ENCODE measurements at regions not wholly inside any gene's neighbourhood (a gene's known extent, or its start where the extent isn't known, plus 50 kb on each side); places are given as distances from the start of the nearest gene placed in this dataset.

DNA sequence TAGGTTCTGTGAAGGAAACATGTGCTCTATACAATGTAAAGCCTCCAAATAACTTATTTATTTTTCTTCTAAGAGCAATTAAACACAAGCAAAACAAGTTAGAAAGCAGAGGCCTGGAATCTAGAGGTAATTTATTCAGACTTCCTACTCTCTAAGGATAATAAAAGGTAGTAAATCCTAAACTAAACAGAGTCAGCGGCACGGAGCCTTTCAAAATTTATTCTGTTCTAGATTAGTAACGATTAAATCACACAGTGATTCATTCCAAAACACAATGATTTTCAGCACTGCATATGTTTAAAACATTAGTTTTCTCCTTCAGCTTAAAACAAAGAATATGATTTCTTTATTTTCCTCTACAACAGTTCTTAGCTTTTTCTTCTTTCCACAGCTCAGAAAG, 160.9 kb downstream of the FBXO15 start:
- Histone ChIP-seq H3K4me1 (ENCODE audit: control insufficient read depth, insufficient read depth, low read length) (no peaks in the 10 kb centered on the region), H3K4me3 (ENCODE audit: low read length) (no peak overlapping the region), H3K27ac (ENCODE audit: low read length) (no peak overlapping the region), H3K36me3 (ENCODE audit: control insufficient read depth, insufficient read depth, low read length) (no peaks in the 10 kb centered on the region), H3K9me3 (ENCODE audit: control insufficient read depth, low read depth, low read length) (no peaks in the 10 kb centered on the region), H3K27me3 (ENCODE audit: control insufficient read depth, insufficient read depth, low read length) (no peaks in the 10 kb centered on the region)
- no peak for DNase-seq
- 18% methylated on average over 3 of the region's 3 CpGs for WGBS (ENCODE audit: insufficient coverage, low lambda C conversion rate)

- H3K9me3 ChIP-seq (ENCODE audit: control insufficient read depth, low read depth, low read length) = no peaks in the 10 kb centered on the region
- no CpG with 5 or more reads among the region's 2 CpGs for WGBS (ENCODE audit: insufficient coverage, low lambda C conversion rate)
- H3K27ac ChIP-seq (ENCODE audit: low read length) = no peak overlapping the region
- H3K27me3 ChIP-seq (ENCODE audit: control insufficient read depth, insufficient read depth, low read length) = no peaks in the 10 kb centered on the region
- DNase-seq = no peak
- H3K4me3 ChIP-seq (ENCODE audit: low read length) = no peak overlapping the region
- H3K4me1 ChIP-seq (ENCODE audit: control insufficient read depth, insufficient read depth, low read length) = no peaks in the 10 kb centered on the region
- H3K36me3 ChIP-seq (ENCODE audit: control insufficient read depth, insufficient read depth, low read length) = no peaks in the 10 kb centered on the region
These were observed 161.6 kb downstream of the FBXO15 start for GRCh38 chr18:73985855-73986625.

DNA sequence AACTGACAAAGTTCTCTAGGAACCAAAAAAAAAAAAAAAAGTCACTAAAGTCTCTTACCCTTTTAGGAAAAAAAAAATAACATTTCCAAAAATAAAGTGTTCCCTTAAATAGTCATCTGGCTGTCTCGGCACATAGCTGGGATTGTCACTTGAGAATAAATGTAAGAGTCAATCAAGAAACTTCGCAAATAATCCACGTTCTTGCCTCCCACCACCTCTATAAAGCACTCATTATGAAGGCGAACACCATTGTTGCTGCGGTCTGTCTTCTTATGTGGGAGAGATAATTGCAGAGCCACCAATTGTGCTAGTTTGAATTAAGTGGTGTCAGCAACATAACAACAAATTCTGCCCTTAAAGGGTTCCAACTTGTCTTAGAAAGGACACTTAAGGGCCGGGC, 163.7 kb downstream of the FBXO15 start:
- WGBS (ENCODE audit: insufficient coverage, low lambda C conversion rate) = no CpG with 5 or more reads among the region's 6 CpGs
- DNase-seq = no peak

GRCh38 chr18:73983496-73983895, 164.1 kb downstream of the FBXO15 start:
- WGBS (ENCODE audit: insufficient coverage, low lambda C conversion rate) = no CpG with 5 or more reads among the region's 5 CpGs
- Histone ChIP-seq H3K36me3 (ENCODE audit: control insufficient read depth, insufficient read depth, low read length) (no peaks in the 10 kb centered on the region), H3K4me3 (ENCODE audit: low read length) (no peak overlapping the region), H3K27ac (ENCODE audit: low read length) (no peak overlapping the region), H3K4me1 (ENCODE audit: control insufficient read depth, insufficient read depth, low read length) (no peaks in the 10 kb centered on the region), H3K27me3 (ENCODE audit: control insufficient read depth, insufficient read depth, low read length) (no peaks in the 10 kb centered on the region), H3K9me3 (ENCODE audit: control insufficient read depth, low read depth, low read length) (no peaks in the 10 kb centered on the region)
- no peak for DNase-seq

More for the DNA sequence above, 163.7 kb downstream of the FBXO15 start:
- Histone ChIP-seq H3K4me1 (ENCODE audit: control insufficient read depth, insufficient read depth, low read length) (no peaks in the 10 kb centered on the region), H3K4me3 (ENCODE audit: low read length) (no peak overlapping the region), H3K9me3 (ENCODE audit: control insufficient read depth, low read depth, low read length) (no peaks in the 10 kb centered on the region), H3K36me3 (ENCODE audit: control insufficient read depth, insufficient read depth, low read length) (no peaks in the 10 kb centered on the region), H3K27ac (ENCODE audit: low read length) (no peak overlapping the region), H3K27me3 (ENCODE audit: control insufficient read depth, insufficient read depth, low read length) (no peaks in the 10 kb centered on the region)

DNA sequence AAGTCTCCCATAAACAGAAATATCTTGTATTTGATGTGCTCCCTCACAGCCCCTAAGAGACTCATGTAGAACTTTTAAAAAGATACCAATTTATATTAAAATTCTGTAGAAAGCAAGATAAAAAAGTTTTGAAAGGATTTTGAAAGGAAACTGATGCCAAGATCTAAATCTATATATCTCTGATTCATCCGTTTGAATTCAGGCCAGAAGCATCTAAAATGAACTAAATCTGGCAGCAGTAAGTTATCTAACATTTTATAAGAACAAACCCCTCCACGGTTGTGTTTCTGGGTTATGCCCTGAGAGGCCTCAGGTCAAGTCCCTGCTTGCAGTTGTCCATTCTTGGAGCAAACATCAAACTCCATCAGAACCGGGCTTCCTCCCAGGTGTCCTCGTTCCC, 165.8 kb downstream of the FBXO15 start:
- H3K4me1 ChIP-seq (ENCODE audit: control insufficient read depth, insufficient read depth, low read length) = no peaks in the 10 kb centered on the region
- no peaks in the 10 kb centered on the region for H3K36me3 ChIP-seq (ENCODE audit: control insufficient read depth, insufficient read depth, low read length)
- 100% methylated on average over 1 of the region's 4 CpGs for WGBS (ENCODE audit: insufficient coverage, low lambda C conversion rate)
- no peaks in the 10 kb centered on the region for H3K27me3 ChIP-seq (ENCODE audit: control insufficient read depth, insufficient read depth, low read length)
- no peak for DNase-seq
- no peak overlapping the region for H3K4me3 ChIP-seq (ENCODE audit: low read length)
- no peak overlapping the region for H3K27ac ChIP-seq (ENCODE audit: low read length)
- H3K9me3 ChIP-seq (ENCODE audit: control insufficient read depth, low read depth, low read length) = no peaks in the 10 kb centered on the region

- H3K36me3 ChIP-seq (ENCODE audit: control insufficient read depth, insufficient read depth, low read length) = no peaks in the 10 kb centered on the region
- H3K4me3 ChIP-seq (ENCODE audit: low read length) = no peak overlapping the region
- no peak overlapping the region for H3K27ac ChIP-seq (ENCODE audit: low read length)
- 68% methylated on average over 2 of the region's 9 CpGs for WGBS (ENCODE audit: insufficient coverage, low lambda C conversion rate)
- no peaks in the 10 kb centered on the region for H3K4me1 ChIP-seq (ENCODE audit: control insufficient read depth, insufficient read depth, low read length)
- H3K9me3 ChIP-seq (ENCODE audit: control insufficient read depth, low read depth, low read length) = no peaks in the 10 kb centered on the region
- H3K27me3 ChIP-seq (ENCODE audit: control insufficient read depth, insufficient read depth, low read length) = no peaks in the 10 kb centered on the region
- DNase-seq = no peak
These were observed 167.2 kb downstream of the FBXO15 start for GRCh38 chr18:73980289-73980979.

DNA sequence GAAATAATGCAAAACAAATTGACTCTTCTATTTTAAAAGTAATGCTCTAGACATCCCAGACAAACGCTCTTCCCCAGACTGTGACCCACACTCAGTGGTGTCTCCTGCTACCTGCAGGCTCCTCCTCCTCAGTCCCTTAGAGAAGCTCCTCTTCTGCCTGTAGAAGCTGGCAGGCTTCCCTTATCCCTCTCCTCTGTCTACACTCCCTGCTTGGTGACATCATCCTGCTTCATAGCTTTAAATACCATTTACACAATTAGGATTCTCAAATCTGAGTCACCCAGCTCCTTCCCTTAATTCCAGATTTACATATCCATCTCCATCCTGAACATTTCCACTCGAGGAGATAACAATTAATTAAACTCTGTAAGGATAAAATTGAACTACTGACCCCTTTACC, 167.9 kb downstream of the FBXO15 start:
- DNase-seq = no peak

GRCh38 chr18:73976433-73976832, 171.2 kb downstream of the FBXO15 start:
- H3K9me3 ChIP-seq (ENCODE audit: control insufficient read depth, low read depth, low read length) = no peaks in the 10 kb centered on the region
- H3K27me3 ChIP-seq (ENCODE audit: control insufficient read depth, insufficient read depth, low read length) = no peaks in the 10 kb centered on the region
- no peak overlapping the region for H3K27ac ChIP-seq (ENCODE audit: low read length)
- no peaks in the 10 kb centered on the region for H3K4me1 ChIP-seq (ENCODE audit: control insufficient read depth, insufficient read depth, low read length)
- DNase-seq = no peak
- H3K36me3 ChIP-seq (ENCODE audit: control insufficient read depth, insufficient read depth, low read length) = no peaks in the 10 kb centered on the region
- WGBS (ENCODE audit: insufficient coverage, low lambda C conversion rate) = 60% methylated on average over 1 of the region's 3 CpGs
- H3K4me3 ChIP-seq (ENCODE audit: low read length) = no peak overlapping the region

More for the DNA sequence above, 167.9 kb downstream of the FBXO15 start:
- H3K4me1 ChIP-seq (ENCODE audit: control insufficient read depth, insufficient read depth, low read length) = no peaks in the 10 kb centered on the region
- H3K36me3 ChIP-seq (ENCODE audit: control insufficient read depth, insufficient read depth, low read length) = no peaks in the 10 kb centered on the region
- 0% methylated on average over 1 of the region's 2 CpGs for WGBS (ENCODE audit: insufficient coverage, low lambda C conversion rate)
- H3K4me3 ChIP-seq (ENCODE audit: low read length) = no peak overlapping the region
- no peaks in the 10 kb centered on the region for H3K27me3 ChIP-seq (ENCODE audit: control insufficient read depth, insufficient read depth, low read length)
- H3K9me3 ChIP-seq (ENCODE audit: control insufficient read depth, low read depth, low read length) = no peaks in the 10 kb centered on the region
- H3K27ac ChIP-seq (ENCODE audit: low read length) = no peak overlapping the region

DNA sequence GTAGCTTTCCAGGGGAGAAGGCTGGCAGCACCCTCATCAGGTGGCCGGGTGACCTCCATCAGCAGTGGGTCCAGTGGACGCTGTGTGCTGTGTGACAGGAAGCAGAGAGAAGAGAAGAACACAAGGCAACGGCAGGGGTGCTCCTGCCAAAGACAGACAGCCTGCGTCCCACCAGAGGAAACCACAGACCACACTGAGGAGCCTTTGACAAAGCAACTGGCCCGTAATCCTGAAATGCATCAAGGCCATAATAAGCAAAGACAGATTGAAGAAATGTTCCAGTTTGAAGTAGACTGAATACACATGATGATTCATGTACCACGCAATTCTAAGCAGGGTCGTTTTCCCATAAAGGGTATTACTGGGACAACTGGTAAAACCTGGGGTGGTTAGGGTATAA, 172.4 kb downstream of the FBXO15 start:
- H3K27me3 ChIP-seq (ENCODE audit: control insufficient read depth, insufficient read depth, low read length) = no peaks in the 10 kb centered on the region
- no peak overlapping the region for H3K4me3 ChIP-seq (ENCODE audit: low read length)
- no peaks in the 10 kb centered on the region for H3K36me3 ChIP-seq (ENCODE audit: control insufficient read depth, insufficient read depth, low read length)
- H3K9me3 ChIP-seq (ENCODE audit: control insufficient read depth, low read depth, low read length) = no peaks in the 10 kb centered on the region
- no peak for DNase-seq
- H3K4me1 ChIP-seq (ENCODE audit: control insufficient read depth, insufficient read depth, low read length) = no peaks in the 10 kb centered on the region
- no peak overlapping the region for H3K27ac ChIP-seq (ENCODE audit: low read length)
- WGBS (ENCODE audit: insufficient coverage, low lambda C conversion rate) = no CpG with 5 or more reads among the region's 7 CpGs

GRCh38 chr18:73973972-73974371, 173.7 kb downstream of the FBXO15 start:
- no peaks in the 10 kb centered on the region for H3K4me1 ChIP-seq (ENCODE audit: control insufficient read depth, insufficient read depth, low read length)
- no peak overlapping the region for H3K27ac ChIP-seq (ENCODE audit: low read length)
- H3K36me3 ChIP-seq (ENCODE audit: control insufficient read depth, insufficient read depth, low read length) = no peaks in the 10 kb centered on the region
- DNase-seq = no peak
- WGBS (ENCODE audit: insufficient coverage, low lambda C conversion rate) = no CpG with 5 or more reads among the region's 4 CpGs
- no peaks in the 10 kb centered on the region for H3K9me3 ChIP-seq (ENCODE audit: control insufficient read depth, low read depth, low read length)
- H3K27me3 ChIP-seq (ENCODE audit: control insufficient read depth, insufficient read depth, low read length) = no peaks in the 10 kb centered on the region
- H3K4me3 ChIP-seq (ENCODE audit: low read length) = no peak overlapping the region

- Histone ChIP-seq H3K27me3 (ENCODE audit: control insufficient read depth, insufficient read depth, low read length) (no peaks in the 10 kb centered on the region), H3K4me3 (ENCODE audit: low read length) (no peak overlapping the region), H3K9me3 (ENCODE audit: control insufficient read depth, low read depth, low read length) (no peaks in the 10 kb centered on the region), H3K4me1 (ENCODE audit: control insufficient read depth, insufficient read depth, low read length) (no peaks in the 10 kb centered on the region), H3K36me3 (ENCODE audit: control insufficient read depth, insufficient read depth, low read length) (no peaks in the 10 kb centered on the region), H3K27ac (ENCODE audit: low read length) (no peak overlapping the region)
- no CpG with 5 or more reads among the region's 2 CpGs for WGBS (ENCODE audit: insufficient coverage, low lambda C conversion rate)
- no peak for DNase-seq
These were observed 180.7 kb downstream of the FBXO15 start for GRCh38 chr18:73966954-73967353.

All from large intestine (tissue), 3 donors.